Adrenal gland (tissue), 5 donors: ENCODE measurements at regions not wholly inside any gene's neighbourhood (a gene's known extent, or its start where the extent isn't known, plus 50 kb on each side); places are given as distances from the start of the nearest gene placed in this dataset.

Experiments
- POLR2A ChIP-seq, 2 donors: fragments of 450-650 bp; IDR thresholded peaks; one replicate each; pipeline ENCODE4 v1.6.1; 2017; ENCODE audit warnings: antibody characterized with exemption in 2 of 2, mild to moderate bottlenecking in 2 of 2, moderate library complexity in 1 of 2
- TF ChIP-seq, protein P1 (sequence below), 6 experiments: fragments of 450-650 bp in 4 of 6; fragments of 200-600 bp in 2 of 6; sonication (generic) in 1 of 6; IDR thresholded peaks; 1 replicate in 5 of 6; 2 replicates in 1 of 6; pipeline versions ENCODE4 v1.5.1 to v1.8.0; 2016 to 2021; ENCODE audit warnings: antibody characterized with exemption in 6 of 6, mild to moderate bottlenecking in 2 of 6, moderate library complexity in 1 of 6
- donor health status: DM: no; HTN: no; CAD: no.

DNA sequence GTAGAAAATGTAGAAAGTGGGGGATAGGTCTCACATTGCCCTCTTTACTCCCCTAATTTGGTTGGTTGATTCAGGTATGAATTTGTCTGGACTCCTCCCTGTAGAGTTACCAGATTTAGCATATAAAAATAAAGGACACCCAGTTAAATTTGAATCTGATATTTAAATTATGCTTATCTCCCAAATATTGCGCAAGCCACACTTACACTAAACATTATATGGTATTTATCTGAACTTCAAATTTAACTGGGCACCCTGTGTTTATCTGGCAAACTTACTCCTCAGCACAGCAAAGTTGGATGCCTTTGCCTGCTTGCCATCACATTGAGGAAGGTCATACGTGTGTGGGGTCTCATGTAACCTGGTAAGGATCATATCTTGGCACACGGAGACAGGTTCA is 882.4 kb upstream of the FAM98A start:
- TF ChIP-seq, protein P1, sequence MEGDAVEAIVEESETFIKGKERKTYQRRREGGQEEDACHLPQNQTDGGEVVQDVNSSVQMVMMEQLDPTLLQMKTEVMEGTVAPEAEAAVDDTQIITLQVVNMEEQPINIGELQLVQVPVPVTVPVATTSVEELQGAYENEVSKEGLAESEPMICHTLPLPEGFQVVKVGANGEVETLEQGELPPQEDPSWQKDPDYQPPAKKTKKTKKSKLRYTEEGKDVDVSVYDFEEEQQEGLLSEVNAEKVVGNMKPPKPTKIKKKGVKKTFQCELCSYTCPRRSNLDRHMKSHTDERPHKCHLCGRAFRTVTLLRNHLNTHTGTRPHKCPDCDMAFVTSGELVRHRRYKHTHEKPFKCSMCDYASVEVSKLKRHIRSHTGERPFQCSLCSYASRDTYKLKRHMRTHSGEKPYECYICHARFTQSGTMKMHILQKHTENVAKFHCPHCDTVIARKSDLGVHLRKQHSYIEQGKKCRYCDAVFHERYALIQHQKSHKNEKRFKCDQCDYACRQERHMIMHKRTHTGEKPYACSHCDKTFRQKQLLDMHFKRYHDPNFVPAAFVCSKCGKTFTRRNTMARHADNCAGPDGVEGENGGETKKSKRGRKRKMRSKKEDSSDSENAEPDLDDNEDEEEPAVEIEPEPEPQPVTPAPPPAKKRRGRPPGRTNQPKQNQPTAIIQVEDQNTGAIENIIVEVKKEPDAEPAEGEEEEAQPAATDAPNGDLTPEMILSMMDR (IDR thresholded peaks at IDR 0.05): no peak
- no peak for TF ChIP-seq POLR2A (IDR thresholded peaks at IDR 0.05)
